AG10803 (cell line): ENCODE measurements at regions not wholly inside any gene's neighbourhood (a gene's known extent, or its start where the extent isn't known, plus 50 kb on each side); places are given as distances from the start of the nearest gene placed in this dataset.

Source experiments
- DNase-seq: peaks from one replicate; pipeline ENCODE4 v3.0.0; 2010; ENCODE audit warnings: low read depth
- H3K4me3 ChIP-seq: 2 replicates; pipeline ENCODE4 v1.5.1; 2011; ENCODE audit warnings: mild to moderate bottlenecking, low read length, control low read depth
- CTCF ChIP-seq: conservative IDR thresholded peaks from 2 replicates; pipeline ENCODE4 v1.5.1; 2011; ENCODE audit warnings: mild to moderate bottlenecking, low read length, control low read depth, inconsistent platforms

- DNase-seq: no peak
- TF ChIP-seq CTCF: no peak
- H3K4me3 ChIP-seq: no peak overlapping the region
Measured at GRCh38 chr9:2962471-2963172, 118.7 kb upstream of the PUM3 start.

GRCh38 chr9:2958219-2958618, 114.3 kb upstream of the PUM3 start:
- no peak for TF ChIP-seq CTCF
- DNase-seq: no peak
- H3K4me3 ChIP-seq: no peak overlapping the region

GRCh38 chr9:2957656-2958200, 113.8 kb upstream of the PUM3 start:
- no peak for DNase-seq
- TF ChIP-seq CTCF: no peak
- no peak overlapping the region for H3K4me3 ChIP-seq

- no peak for TF ChIP-seq CTCF
- H3K4me3 ChIP-seq: no peak overlapping the region
- no peak for DNase-seq
Measured at GRCh38 chr9:2955575-2955974, 111.7 kb upstream of the PUM3 start.

GRCh38 chr9:2939368-2939767, 95.5 kb upstream of the PUM3 start:
- DNase-seq: no peak
- no peak for TF ChIP-seq CTCF
- no peak overlapping the region for H3K4me3 ChIP-seq

- H3K4me3 ChIP-seq: no peak overlapping the region
- no peak for TF ChIP-seq CTCF
- DNase-seq: no peak
Measured at GRCh38 chr9:2936221-2936620, 92.3 kb upstream of the PUM3 start.

GRCh38 chr9:2934883-2935282, 91.0 kb upstream of the PUM3 start:
- no peak overlapping the region for H3K4me3 ChIP-seq
- no peak for TF ChIP-seq CTCF
- no peak for DNase-seq
